H1 (cell line): ENCODE measurements at regions not wholly inside any gene's neighbourhood (a gene's known extent, or its start where the extent isn't known, plus 50 kb on each side); places are given as distances from the start of the nearest gene placed in this dataset.

ENCODE experiments used
- CTCF ChIA-PET: fragments of 300-600 bp; sonication (Branson Sonifier 250); formaldehyde crosslinking; loops from one replicate; lab custom pipeline; 2021; ENCODE audit not compliant: partially characterized antibody; lab: Charles Lee
- POLR2A ChIA-PET: fragments of 300-600 bp; sonication (Branson Sonifier 250); formaldehyde crosslinking; loops from one replicate; lab custom pipeline; 2021; ENCODE audit warnings: inconsistent platforms; ENCODE audit not compliant: partially characterized antibody; lab: Charles Lee
- DNase-seq, 2 experiments: peaks; one replicate each; pipeline versions ENCODE4 v3.0.0 to v3.0.0-alpha.2; 2010 to 2022; ENCODE audit warnings: low spot score in 2 of 2, low read depth in 1 of 2, mixed read lengths in 1 of 2
- FAIRE-seq: peaks from 2 replicates; lab custom pipeline; 2011; peaks lifted over from hg19 to GRCh38; lab: Jason Lieb, UNC
- H2AFZ ChIP-seq: 2 replicates; pipeline ENCODE4 v1.8.1; 2012; ENCODE audit warnings: low read length, inconsistent platforms
- H2AK5ac ChIP-seq: 2 replicates; pipeline ENCODE4 v1.6.1; 2013; ENCODE audit warnings: low read depth, low read length
- H2BK120ac ChIP-seq: replicated peaks from 2 replicates; pipeline ENCODE3; 2013; ENCODE audit warnings: low read depth, low read length, inconsistent platforms
- H2BK12ac ChIP-seq: 2 replicates; pipeline ENCODE4 v1.6.1; 2013; ENCODE audit warnings: low read depth, low read length
- H2BK15ac ChIP-seq: 2 replicates; pipeline ENCODE4 v1.6.1; 2013; ENCODE audit warnings: low read length
- H2BK20ac ChIP-seq: 2 replicates; pipeline ENCODE4 v1.6.1; 2013; ENCODE audit warnings: low read length
- H2BK5ac ChIP-seq: 2 replicates; pipeline ENCODE4 v1.6.1; 2013; ENCODE audit warnings: low read depth, low read length
- H3K14ac ChIP-seq: 2 replicates; pipeline ENCODE4 v1.6.1; 2013; ENCODE audit warnings: inconsistent platforms; ENCODE audit not compliant: insufficient read length
- H3K18ac ChIP-seq: 2 replicates; pipeline ENCODE4 v1.6.1; 2013; ENCODE audit warnings: low read length; ENCODE audit errors: extremely low read depth
- H3K23ac ChIP-seq: 2 replicates; pipeline ENCODE4 v1.6.1; 2013; ENCODE audit warnings: inconsistent platforms; ENCODE audit not compliant: insufficient read length
- H3K23me2 ChIP-seq: 2 replicates; pipeline ENCODE4 v1.6.1; 2013; ENCODE audit warnings: low read depth, low read length
- H3K27ac ChIP-seq: 2 replicates; pipeline ENCODE4 v1.6.1; 2011; ENCODE audit warnings: low read depth, low read length, inconsistent platforms
- H3K27me3 ChIP-seq, 4 experiments: replicated peaks in 1 of 4; 1 replicate in 1 of 4; 2 replicates in 3 of 4; pipeline versions ENCODE4 v1.6.1 to v1.8.1; 2011 to 2013; ENCODE audit warnings: low read length in 3 of 4, mild to moderate bottlenecking in 3 of 4, inconsistent platforms in 2 of 4, mixed read lengths in 2 of 4, moderate library complexity in 1 of 4; ENCODE audit not compliant: control insufficient read depth in 3 of 4, insufficient read depth in 3 of 4; ENCODE audit errors: extremely low read depth in 1 of 4
- H3K36me3 ChIP-seq, 4 experiments: 2 replicates each; pipeline versions ENCODE4 v1.6.1 to v1.8.1; 2011 to 2013; ENCODE audit warnings: mild to moderate bottlenecking in 4 of 4, low read length in 3 of 4, moderate library complexity in 2 of 4, control low read depth in 1 of 4, inconsistent platforms in 1 of 4; ENCODE audit not compliant: insufficient read depth in 4 of 4, control insufficient read depth in 2 of 4
- H3K4ac ChIP-seq: replicated peaks from 2 replicates; pipeline ENCODE3; 2013; ENCODE audit warnings: low read length, low read depth, mixed read lengths, inconsistent platforms; ENCODE audit not compliant: insufficient read length
- H3K4me1 ChIP-seq, 4 experiments: replicated peaks in 1 of 4; 1 replicate in 1 of 4; 2 replicates in 3 of 4; pipeline versions ENCODE4 v1.6.1 to v1.8.1; 2011 to 2013; ENCODE audit warnings: low read length in 3 of 4, inconsistent platforms in 2 of 4, mixed read lengths in 1 of 4; ENCODE audit not compliant: insufficient read depth in 4 of 4, control insufficient read depth in 3 of 4
- H3K4me2 ChIP-seq, 2 experiments: 2 replicates each; pipeline versions ENCODE4 v1.6.1 to v1.8.1; 2011 to 2013; ENCODE audit warnings: low read depth in 2 of 2, low read length in 2 of 2, control low read depth in 1 of 2, inconsistent platforms in 1 of 2, mild to moderate bottlenecking in 1 of 2; ENCODE audit not compliant: insufficient read depth in 1 of 2
- H3K4me3 ChIP-seq, 4 experiments: fragments of 200-600, 300-600 bp in 1 of 4; sonication (generic), shearing (Covaris generic), sonication (Bioruptor Twin) in 1 of 4; 2 replicates each; pipeline versions ENCODE4 v1.5.1 to v1.8.1; 2011 to 2016; ENCODE audit warnings: low read length in 4 of 4, low read depth in 3 of 4, control low read depth in 2 of 4, inconsistent platforms in 2 of 4, mild to moderate bottlenecking in 2 of 4, mixed read lengths in 1 of 4, moderate library complexity in 1 of 4; ENCODE audit not compliant: insufficient read depth in 2 of 4; ENCODE audit errors: extremely low read depth in 1 of 4
- H3K56ac ChIP-seq: replicated peaks from 2 replicates; pipeline ENCODE3; 2013; ENCODE audit warnings: low read depth, mild to moderate bottlenecking, mixed read lengths, low read length, inconsistent platforms; ENCODE audit not compliant: insufficient read length
- H3K79me1 ChIP-seq: 2 replicates; pipeline ENCODE4 v1.6.1; 2013; ENCODE audit warnings: low read depth, low read length, control low read depth
- H3K79me2 ChIP-seq, 2 experiments: 2 replicates each; pipeline versions ENCODE4 v1.6.1 to v1.8.1; 2012 to 2013; ENCODE audit warnings: low read length in 2 of 2, mild to moderate bottlenecking in 2 of 2, inconsistent platforms in 1 of 2; ENCODE audit not compliant: insufficient read depth in 2 of 2, control insufficient read depth in 1 of 2
- H3K9ac ChIP-seq, 4 experiments: replicated peaks in 1 of 4; 1 replicate in 1 of 4; 2 replicates in 3 of 4; pipeline versions ENCODE4 v1.6.1 to v1.8.1; 2011 to 2013; ENCODE audit warnings: low read depth in 3 of 4, low read length in 3 of 4, control low read depth in 2 of 4, mild to moderate bottlenecking in 2 of 4, moderate library complexity in 2 of 4, inconsistent platforms in 1 of 4; ENCODE audit errors: extremely low read depth in 1 of 4
- H3K9me3 ChIP-seq, 2 experiments: 2 replicates each; pipeline versions ENCODE4 v1.6.1 to v1.8.1; 2012 to 2013; ENCODE audit warnings: mild to moderate bottlenecking in 2 of 2, moderate library complexity in 2 of 2, control low read depth in 1 of 2, inconsistent platforms in 1 of 2, low read depth in 1 of 2, low read length in 1 of 2, mixed read lengths in 1 of 2; ENCODE audit not compliant: insufficient read depth in 2 of 2
- H4K20me1 ChIP-seq, 2 experiments: replicated peaks in 1 of 2; 2 replicates each; pipeline versions ENCODE3 to v1.8.1; 2011 to 2013; ENCODE audit warnings: inconsistent platforms in 2 of 2, low read length in 2 of 2, mild to moderate bottlenecking in 1 of 2; ENCODE audit not compliant: insufficient read depth in 2 of 2, control insufficient read depth in 1 of 2
- H4K5ac ChIP-seq: 2 replicates; pipeline ENCODE4 v1.6.1; 2013; ENCODE audit warnings: low read length, low read depth, mixed read lengths, inconsistent platforms; ENCODE audit not compliant: insufficient read length
- H4K8ac ChIP-seq: 2 replicates; pipeline ENCODE4 v1.8.0; 2013; ENCODE audit warnings: mild to moderate bottlenecking, moderate library complexity, low read length, inconsistent platforms; ENCODE audit not compliant: insufficient read depth; ENCODE audit errors: extremely low read depth
- H4K91ac ChIP-seq: replicated peaks from 2 replicates; pipeline ENCODE3; 2013; ENCODE audit warnings: low read length, mixed read lengths, inconsistent platforms; ENCODE audit not compliant: insufficient read length
- CREB1 ChIP-seq: IDR thresholded peaks from 2 replicates; pipeline ENCODE4 v1.6.1; 2012; ENCODE audit warnings: inconsistent platforms
- CTCF ChIP-seq, 3 experiments: IDR thresholded peaks; 1 replicate in 2 of 3; 2 replicates in 1 of 3; pipeline versions ENCODE4 v1.5.1 to v1.6.1; 2011; ENCODE audit warnings: low read length in 3 of 3, mild to moderate bottlenecking in 3 of 3, inconsistent platforms in 2 of 3, low read depth in 1 of 3, moderate library complexity in 1 of 3; ENCODE audit not compliant: insufficient read depth in 1 of 3; ENCODE audit errors: control extremely low read depth in 1 of 3
- FOSL1 ChIP-seq: IDR thresholded peaks from 2 replicates; pipeline ENCODE4 v1.6.1; 2011; ENCODE audit warnings: mild to moderate bottlenecking, low read depth, low read length, moderate library complexity; ENCODE audit not compliant: insufficient read depth
- HDAC2 ChIP-seq, 2 experiments: fragments of 300-600 bp in 1 of 2; sonication (generic) in 1 of 2; IDR thresholded peaks; 2 replicates each; pipeline ENCODE4 v1.6.1; 2011 to 2012; ENCODE audit warnings: low read depth in 2 of 2, low read length in 2 of 2, mild to moderate bottlenecking in 2 of 2, moderate library complexity in 2 of 2, borderline replicate concordance in 1 of 2, inconsistent platforms in 1 of 2
- MAFK ChIP-seq: IDR thresholded peaks from 2 replicates; pipeline ENCODE4 v1.6.1; 2012; ENCODE audit warnings: low read depth, mild to moderate bottlenecking, improper control_type of control experiment, low read length
- POU5F1 ChIP-seq: IDR thresholded peaks from 2 replicates; pipeline ENCODE4 v1.6.1; 2011; ENCODE audit warnings: low read depth, mild to moderate bottlenecking, low read length, moderate library complexity
- SP2 ChIP-seq: IDR thresholded peaks from 2 replicates; pipeline ENCODE4 v1.6.1; 2012; ENCODE audit warnings: mild to moderate bottlenecking, low read length, inconsistent platforms
- SRF ChIP-seq: IDR thresholded peaks from 2 replicates; pipeline ENCODE4 v1.6.1; 2011; ENCODE audit warnings: mild to moderate bottlenecking, low read depth, low read length, moderate library complexity
- WGBS, 2 experiments: shearing (Covaris generic) in 1 of 2; methylation state at CpG; one replicate each; pipeline versions ENCODE4 v1.1.6 to v1.1.7; 2013 to 2015; ENCODE audit warnings: low lambda C conversion rate in 2 of 2, mixed read lengths in 2 of 2, inconsistent platforms in 1 of 2, low coverage in 1 of 2, missing lambda C conversion rate in 1 of 2; ENCODE audit not compliant: insufficient replicate concordance in 2 of 2, insufficient coverage in 1 of 2, insufficient read length in 1 of 2; ENCODE audit errors: extremely low coverage in 1 of 2, missing lambda C conversion rate in 1 of 2; 5-methylcytosine and 5-hydroxymethylcytosine counted together
- TF ChIP-seq, protein P1 (sequence below): IDR thresholded peaks from 2 replicates; pipeline ENCODE4 v1.6.1; 2012; ENCODE audit warnings: low read length, inconsistent platforms

GRCh38 chr7:54843841-54844355, 84.9 kb upstream of the SEC61G start:
- Histone ChIP-seq H4K91ac (no peak overlapping the region), H3K4ac (no peak overlapping the region), H3K36me3 (no peaks in the 10 kb centered on the region), H3K4me3 (no peak overlapping the region), H3K23me2 (no peaks in the 10 kb centered on the region), H2AFZ (no peak overlapping the region), H3K4me2 (no peak overlapping the region), H2BK15ac (no peak overlapping the region), H2BK5ac (no peak overlapping the region), H3K18ac (no peak overlapping the region), H3K56ac (no peak overlapping the region), H3K27me3 (no peaks in the 10 kb centered on the region; a peak in 1 of 7 replicates), H2AK5ac (no peak overlapping the region), H4K5ac (no peak overlapping the region), H2BK120ac (no peak overlapping the region), H3K14ac (no peak overlapping the region), H4K8ac (no peak overlapping the region), H3K9me3 (no peaks in the 10 kb centered on the region), H3K79me1 (no peaks in the 10 kb centered on the region), H4K20me1 (no peaks in the 10 kb centered on the region), H3K4me1 (peaks cover 0 to 3% (median 0%) of the 10 kb centered on the region in 4 experiments; a peak in 1 of 7 replicates), H3K9ac (no peak overlapping the region), H3K79me2 (no peaks in the 10 kb centered on the region), H2BK20ac (no peak overlapping the region), H2BK12ac (no peak overlapping the region), H3K27ac (no peak overlapping the region), H3K23ac (no peak overlapping the region)
- CTCF ChIA-PET = interaction anchor here (0.5 to 1.7 kb wide), 4 partner anchors 34 to 1011 kb away, joined by 3 to 7 read pairs (median 4); no protein-coding TSS in a partner anchor
- POLR2A ChIA-PET = no interaction called here
- no peak for DNase-seq
- WGBS, 2 experiments = 82% methylated on average over 3 of the region's 3 CpGs; no CpG with 5 or more reads in 1 of the 2 experiments
- FAIRE-seq = no peak
- TF ChIP-seq POU5F1 (no peak), MAFK (no peak), SP2 (no peak), FOSL1 (no peak), SRF (no peak), CTCF (IDR thresholded peaks at IDR 0.05; ENCODE audit: control extremely low read depth in 1 of 3, insufficient read depth in 1 of 3, low read depth in 1 of 3, low read length in 3 of 3) (no peak), CREB1 (no peak), HDAC2 (IDR thresholded peaks at IDR 0.05; ENCODE audit: borderline replicate concordance in 1 of 2, low read depth in 2 of 2, low read length in 2 of 2) (no peak)
- TF ChIP-seq, protein P1, sequence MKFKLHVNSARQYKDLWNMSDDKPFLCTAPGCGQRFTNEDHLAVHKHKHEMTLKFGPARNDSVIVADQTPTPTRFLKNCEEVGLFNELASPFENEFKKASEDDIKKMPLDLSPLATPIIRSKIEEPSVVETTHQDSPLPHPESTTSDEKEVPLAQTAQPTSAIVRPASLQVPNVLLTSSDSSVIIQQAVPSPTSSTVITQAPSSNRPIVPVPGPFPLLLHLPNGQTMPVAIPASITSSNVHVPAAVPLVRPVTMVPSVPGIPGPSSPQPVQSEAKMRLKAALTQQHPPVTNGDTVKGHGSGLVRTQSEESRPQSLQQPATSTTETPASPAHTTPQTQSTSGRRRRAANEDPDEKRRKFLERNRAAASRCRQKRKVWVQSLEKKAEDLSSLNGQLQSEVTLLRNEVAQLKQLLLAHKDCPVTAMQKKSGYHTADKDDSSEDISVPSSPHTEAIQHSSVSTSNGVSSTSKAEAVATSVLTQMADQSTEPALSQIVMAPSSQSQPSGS = no peak
